ENCODE measurements at regions not wholly inside any gene's neighbourhood (a gene's known extent, or its start where the extent isn't known, plus 50 kb on each side); places are given as distances from the start of the nearest gene placed in this dataset.

- no peak for TF ChIP-seq PPARA (CRISPR knock-in tag; IDR thresholded peaks at IDR 0.05; ENCODE audit: borderline replicate concordance)
- no peak for TF ChIP-seq BACH2 (CRISPR knock-in tag; IDR thresholded peaks at IDR 0.05; ENCODE audit: borderline replicate concordance)
- no peak for TF ChIP-seq ZFP3 (CRISPR knock-in tag; IDR thresholded peaks at IDR 0.05)
- no peak for TF ChIP-seq ZC3H10 (CRISPR knock-in tag; IDR thresholded peaks at IDR 0.05)
- no peak for TF ChIP-seq PATZ1 (CRISPR knock-in tag; IDR thresholded peaks at IDR 0.05; ENCODE audit: borderline replicate concordance)
- no peak for TF ChIP-seq ZFP30 (CRISPR knock-in tag; IDR thresholded peaks at IDR 0.05)
- TF ChIP-seq CREB5 (CRISPR knock-in tag; IDR thresholded peaks at IDR 0.05; ENCODE audit: low read depth): no peak
- no peak for TF ChIP-seq SNAI2 (CRISPR knock-in tag; IDR thresholded peaks at IDR 0.05)
- no peak for TF ChIP-seq ISL1 (CRISPR knock-in tag; IDR thresholded peaks at IDR 0.05)
Observed at GRCh38 chr19:30883071-30883470, 466.2 kb downstream of the TSHZ3 start.

Measured in SK-N-SH treated with all-trans-retinoic acid at 6 μM for 48 hours (cell line).